ENCODE measurements at regions not wholly inside any gene's neighbourhood (a gene's known extent, or its start where the extent isn't known, plus 50 kb on each side); places are given as distances from the start of the nearest gene placed in this dataset.
A peak's percentile ranks its signal among the peaks of the same experiment; 100 is the strongest.
"Not testable (repeated sequence)": the region's sequence is repeated elsewhere in the genome, so short reads cannot be mapped to it uniquely, and the experiment has no call there.

DNA sequence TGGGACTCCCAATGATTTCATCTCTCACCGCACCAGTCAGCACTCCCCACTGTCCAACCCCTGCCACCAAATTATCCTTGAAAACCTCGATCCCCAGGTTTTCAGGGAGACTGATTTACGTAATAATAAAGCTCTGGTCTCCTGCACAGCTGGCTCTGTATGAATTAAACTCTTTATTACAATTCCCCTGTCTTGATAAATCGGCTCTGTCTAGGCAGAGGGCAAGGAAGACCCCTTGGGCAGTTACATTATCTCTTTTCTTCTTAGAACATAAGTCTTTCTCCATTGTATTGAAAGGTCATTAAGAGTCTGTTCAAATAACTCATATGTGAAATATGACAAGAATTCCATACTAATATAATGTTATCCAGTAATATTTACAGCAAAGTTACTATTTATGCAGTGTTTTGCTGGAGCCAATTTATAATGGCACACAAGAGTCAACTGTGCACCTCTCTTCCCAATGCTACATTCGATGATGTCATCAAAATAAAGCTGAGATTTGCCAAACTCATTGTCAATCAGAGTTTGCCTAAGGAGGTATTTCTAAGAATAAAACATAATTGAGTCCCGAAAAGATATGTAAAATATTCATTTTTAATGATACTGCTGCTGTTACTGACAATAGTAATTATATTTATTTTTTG is 1297.2 kb upstream of the LRRTM3 start:
- no peak for DNase-seq (ENCODE audit: low read depth)

DNA sequence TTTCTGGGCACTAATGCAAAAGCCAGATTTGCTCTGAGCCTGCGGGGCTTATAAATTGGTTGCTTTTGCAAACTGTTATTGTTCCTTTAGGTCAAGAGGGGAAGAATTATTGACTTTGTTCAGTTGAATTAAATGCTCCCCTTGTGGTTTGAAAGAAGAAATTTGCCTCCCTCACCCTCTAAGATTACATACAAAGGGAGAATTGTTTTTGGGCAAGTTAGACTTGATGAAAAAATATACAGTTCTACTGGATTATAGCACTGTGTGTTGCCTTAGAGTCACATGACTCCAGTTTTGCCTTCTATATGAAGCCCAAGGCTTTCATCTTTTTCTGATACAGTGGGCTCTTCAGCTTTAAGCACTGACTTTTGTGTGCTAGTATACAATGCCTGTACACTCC is 1265.8 kb upstream of the LRRTM3 start:
- DNase-seq (ENCODE audit: low read depth) = no peak

DNA sequence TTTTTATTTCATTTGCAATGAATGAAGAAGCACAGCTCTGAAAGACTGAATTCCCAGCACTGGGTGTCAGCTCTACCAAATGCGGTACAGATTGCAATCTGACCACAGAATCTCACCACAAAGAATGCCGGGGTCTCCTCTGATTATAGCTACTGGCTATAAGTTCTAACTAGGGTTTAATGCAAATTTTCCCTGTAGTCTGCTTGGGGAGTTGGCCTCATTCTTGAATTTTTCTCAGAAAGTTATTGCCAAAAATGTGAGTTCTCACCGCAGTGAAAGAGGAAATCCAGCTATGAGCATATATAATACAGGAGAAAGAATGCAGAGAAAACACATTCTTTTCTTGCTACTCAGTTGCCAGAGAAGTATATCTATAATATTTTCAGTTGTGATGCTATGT is 1255.7 kb upstream of the LRRTM3 start:
- DNase-seq (ENCODE audit: low read depth) = peak; percentile 73

DNA sequence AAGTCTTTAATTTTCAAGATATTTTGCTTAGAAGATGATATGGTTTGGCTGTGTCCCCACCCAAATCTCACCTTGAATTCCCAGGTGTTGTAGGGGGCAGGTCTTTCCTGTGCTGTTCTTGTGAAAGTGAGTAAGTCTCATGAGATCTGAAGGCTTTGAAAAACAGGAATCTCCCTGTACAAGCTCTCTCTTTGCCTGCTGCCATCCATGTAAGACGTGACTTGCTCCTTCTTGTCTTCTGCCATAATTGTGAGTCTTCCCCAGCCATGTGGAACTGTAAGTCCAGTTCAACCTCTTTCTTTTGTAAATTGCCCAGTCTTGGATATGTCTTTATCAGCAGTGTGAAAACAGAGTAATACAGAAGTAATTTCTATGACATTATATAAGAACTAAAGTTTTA is 1255.2 kb upstream of the LRRTM3 start:
- DNase-seq (ENCODE audit: low read depth) = not testable (repeated sequence)

DNA sequence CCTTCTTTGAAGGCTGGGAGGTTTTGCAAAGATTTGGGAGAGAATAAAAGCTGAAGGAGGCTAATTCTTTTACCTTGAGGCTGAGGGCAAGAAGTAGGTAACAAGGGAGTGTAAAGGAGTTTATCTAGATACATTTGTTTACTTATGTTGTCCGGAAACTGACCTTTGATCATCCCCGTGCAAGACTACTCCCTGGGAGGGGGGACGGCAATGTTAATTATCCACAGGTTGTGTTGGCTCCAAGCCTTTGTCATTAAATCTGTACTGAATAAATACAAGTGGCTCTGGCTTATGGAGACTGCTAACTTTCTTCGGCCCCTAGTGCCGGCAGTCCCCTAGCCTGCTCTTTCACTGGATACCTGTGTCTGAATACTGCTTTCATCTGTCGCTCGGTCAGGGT is 1250.6 kb upstream of the LRRTM3 start:
- DNase-seq (ENCODE audit: low read depth) = no peak

DNA sequence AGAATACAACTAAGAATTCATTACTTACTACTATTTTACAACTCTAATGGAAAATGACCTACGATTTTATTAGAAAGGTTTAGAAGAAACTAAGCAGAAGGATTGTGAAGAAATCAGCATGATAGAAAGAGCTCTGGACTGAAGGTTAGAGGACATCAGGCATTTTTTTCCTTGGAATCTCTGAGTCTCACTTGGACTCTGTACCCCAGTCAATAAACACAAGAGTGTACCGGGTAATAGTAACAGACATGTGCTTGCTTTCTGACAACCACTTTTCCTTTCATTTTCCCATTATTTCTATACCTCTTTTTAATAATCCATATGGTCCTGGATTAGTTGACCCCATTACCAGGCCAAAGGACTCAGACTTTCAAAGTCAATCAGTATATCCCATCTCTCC is 1240.9 kb upstream of the LRRTM3 start:
- DNase-seq (ENCODE audit: low read depth) = no peak

DNA sequence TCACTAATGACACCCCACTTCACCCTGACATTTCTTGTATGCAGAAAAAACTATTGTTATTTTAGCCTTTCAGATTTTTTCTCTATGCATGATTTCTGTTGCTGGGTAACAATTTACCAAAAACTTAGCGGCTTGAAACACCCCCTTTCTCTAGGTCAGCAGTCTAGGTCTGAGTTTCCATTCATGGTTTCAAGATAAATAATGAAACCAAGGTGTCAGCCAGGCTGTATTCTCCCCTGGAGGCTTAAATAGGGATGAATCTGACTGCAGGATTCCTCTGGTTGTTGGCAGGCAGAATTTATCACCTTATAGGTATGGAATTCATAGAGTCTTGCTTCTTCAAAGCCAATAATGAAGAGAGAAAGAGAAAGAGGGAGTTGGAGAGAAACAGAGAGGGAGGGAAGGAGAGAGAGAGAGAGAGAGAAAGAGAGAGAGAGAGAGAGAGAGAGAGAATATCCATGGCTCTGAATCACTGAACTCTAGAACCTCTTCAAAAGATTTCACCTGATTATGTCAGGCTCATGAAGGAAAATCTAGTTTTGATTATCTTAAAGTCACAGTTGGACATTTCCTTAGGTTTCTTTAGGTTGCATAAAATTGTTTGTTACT is 1224.6 kb upstream of the LRRTM3 start:
- no peak for DNase-seq (ENCODE audit: low read depth)

DNA sequence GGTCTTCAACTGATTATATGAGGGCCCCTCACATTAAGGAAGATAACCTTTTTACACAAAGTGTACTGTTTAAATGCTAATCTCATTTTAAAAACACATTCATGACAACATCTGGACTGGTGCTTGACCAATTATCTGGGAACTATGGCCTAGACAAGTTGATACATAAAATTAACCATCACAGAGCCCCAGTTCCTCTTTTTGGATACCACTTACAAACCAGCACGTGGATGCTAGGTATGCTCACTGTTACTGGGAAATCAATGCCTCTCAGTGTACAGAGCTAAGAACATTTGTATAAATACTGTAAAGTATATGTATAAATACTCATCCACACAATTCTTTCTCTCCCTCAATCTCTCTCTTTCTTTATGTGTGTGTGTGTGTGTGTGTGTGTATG is 1217.8 kb upstream of the LRRTM3 start:
- no peak for DNase-seq (ENCODE audit: low read depth)

DNA sequence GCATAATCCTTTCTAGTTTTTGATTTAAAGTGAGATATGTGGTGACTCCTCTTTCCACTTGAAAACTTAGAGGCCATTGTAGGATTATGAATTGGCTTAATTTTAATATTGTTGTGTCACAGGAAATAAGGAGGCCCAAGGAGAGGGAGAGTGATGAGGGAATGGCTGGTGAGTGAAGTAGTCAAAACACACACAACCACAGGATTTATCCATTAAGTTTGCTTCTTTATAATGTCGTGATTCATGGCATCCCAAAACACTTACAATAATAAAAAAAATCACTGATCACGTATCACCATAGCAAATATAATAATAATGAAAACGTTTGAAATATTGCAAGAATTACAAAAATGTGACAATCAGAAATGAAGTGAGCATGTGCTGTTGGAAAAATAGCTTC is 1215.5 kb upstream of the LRRTM3 start:
- DNase-seq (ENCODE audit: low read depth) = no peak

DNA sequence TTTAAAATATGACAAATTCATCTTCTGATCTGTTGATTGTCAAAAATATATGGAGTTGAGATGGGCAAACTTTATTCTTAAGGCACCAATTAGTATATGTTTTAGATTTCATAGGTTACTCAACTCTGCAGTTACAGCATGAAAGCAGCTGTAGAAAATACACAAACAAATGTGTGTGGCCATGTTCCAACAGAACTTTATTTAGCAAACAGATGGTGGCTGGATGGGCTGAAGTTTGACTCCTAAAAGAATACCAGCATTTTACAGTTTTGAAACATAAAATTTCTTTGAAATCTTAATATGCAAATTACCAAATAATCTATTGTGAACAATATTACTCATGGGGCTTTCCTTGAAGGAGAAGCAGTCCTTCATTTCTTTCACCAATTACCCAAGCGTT is 1206.0 kb upstream of the LRRTM3 start:
- no peak for DNase-seq (ENCODE audit: low read depth)

DNA sequence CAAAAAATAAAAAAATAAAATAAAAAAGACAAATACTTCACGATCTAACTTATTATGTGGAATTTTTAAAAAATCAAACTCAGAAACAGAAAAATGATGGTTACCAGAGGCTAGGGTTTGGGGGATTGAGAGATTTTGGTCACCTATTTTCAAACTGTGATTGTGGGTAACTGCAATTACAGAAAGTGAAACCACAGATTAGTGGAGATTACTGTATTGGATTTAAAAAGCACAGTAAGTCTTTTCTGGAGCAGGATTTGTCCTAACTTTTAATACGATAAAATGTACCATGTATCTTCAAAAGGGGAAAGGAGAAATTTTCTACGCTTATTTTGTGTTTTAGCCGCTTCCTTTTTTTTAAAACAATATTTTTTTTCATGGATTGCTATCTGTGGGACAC is 1204.9 kb upstream of the LRRTM3 start:
- DNase-seq (ENCODE audit: low read depth) = no peak

DNA sequence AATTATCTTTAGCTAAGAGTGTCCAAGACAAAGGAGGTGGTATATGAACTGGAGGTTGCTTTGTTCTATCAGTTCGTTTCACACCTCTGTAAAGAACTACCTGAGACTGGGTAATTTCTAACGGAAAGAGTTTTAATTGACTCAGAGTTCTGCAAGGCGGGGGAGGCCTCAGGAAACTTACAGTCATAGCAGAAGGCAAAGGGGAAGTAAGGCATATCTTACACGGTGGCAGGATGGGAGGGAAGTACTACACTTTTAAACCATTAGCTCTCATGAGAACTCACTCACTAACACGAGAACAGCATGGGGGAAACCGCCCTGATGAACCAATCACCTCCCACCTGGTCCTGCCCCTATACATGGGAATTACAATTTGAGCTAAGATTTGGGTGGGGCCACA is 1202.3 kb upstream of the LRRTM3 start:
- no peak for DNase-seq (ENCODE audit: low read depth)

DNA sequence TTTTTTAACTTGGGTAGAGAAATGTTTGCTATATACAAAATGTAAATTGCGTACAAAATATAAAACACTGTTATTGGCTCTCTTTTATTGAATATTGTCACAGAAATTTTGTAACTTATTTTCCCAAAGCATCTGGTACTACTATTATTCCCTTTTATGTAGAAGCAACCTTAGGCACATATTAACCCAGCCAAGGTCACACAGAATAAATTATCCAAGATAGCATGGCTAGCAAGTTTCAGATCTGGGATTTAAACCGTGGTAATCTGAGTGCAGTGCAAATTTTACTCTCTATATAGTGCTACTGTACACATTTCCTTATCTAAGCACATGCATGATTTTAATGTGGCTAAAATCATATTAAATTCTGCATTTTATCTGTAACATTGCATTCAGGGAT is 1190.5 kb upstream of the LRRTM3 start:
- no peak for DNase-seq (ENCODE audit: low read depth)

DNA sequence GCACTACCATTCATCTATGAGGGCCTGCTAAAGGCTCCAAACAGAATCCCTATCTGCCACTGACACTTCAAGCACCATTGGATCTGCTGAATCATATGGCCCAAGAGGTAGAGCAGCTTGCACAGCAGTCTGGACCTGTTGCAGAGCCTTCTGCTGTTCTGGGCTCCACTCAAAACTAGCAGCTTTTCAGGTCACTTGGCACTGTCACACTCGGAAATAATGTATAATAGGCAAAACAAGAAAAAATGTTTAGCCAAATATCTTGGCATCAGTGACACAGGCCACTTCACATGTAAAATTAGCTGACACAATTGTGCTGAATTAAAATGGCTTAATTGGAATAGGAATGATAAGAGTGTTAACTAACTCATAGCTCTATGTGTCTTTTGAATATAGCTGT is 1182.9 kb upstream of the LRRTM3 start:
- DNase-seq (ENCODE audit: low read depth) = no peak

DNA sequence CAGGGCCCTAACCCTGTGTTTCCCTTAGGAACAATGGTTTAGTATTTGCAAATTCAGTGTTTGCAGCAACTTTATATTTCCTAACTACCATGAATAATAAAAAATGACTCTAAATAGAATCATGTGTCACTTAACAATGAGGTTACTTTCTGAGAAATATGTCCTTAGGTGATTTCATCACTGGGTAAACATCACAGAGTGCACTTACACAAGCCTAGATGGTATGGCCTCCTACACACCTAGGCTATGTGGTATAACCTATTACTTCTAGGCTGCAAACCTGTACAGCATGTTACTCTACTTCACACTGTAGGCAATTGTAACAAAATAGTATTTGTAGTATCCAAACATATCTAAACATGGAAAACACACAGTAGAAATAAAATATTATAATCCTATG is 1174.6 kb upstream of the LRRTM3 start:
- DNase-seq (ENCODE audit: low read depth) = no peak

DNA sequence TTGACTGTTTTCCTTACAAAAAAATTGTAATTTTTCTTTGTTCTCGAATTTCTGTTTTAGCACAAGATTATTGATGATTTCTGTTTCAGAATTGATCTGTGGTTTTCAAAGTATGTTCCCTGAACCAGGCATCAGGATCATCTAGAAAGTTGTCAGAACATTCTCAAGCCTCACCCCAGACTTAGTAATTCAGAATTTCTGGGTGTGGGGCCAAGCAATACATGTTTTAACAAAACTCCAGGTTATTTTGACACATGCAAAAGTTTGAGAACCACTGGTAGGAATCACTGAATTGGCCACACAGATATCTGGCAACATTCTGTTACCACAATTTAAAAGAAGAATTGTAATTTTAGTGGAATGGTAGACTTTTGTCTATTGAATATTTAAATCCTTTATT is 1173.9 kb upstream of the LRRTM3 start:
- DNase-seq (ENCODE audit: low read depth) = no peak

DNA sequence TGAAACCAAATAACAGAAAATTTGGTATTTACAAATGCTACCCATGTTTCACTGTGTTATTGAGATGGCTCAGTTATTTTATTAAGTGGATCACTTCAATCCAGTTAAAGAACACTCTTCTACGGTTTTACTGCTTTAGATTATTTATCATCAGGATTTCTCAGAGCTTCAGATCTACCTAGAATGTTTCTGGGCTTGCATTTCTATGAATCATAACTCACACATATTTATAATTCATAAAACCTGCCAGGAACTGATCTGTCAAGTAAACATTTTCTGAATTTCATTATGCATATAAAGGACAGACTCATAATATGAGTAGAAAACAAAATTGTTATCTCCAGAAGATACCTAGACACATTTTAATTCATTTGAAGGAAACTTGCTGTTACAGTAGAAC is 1172.3 kb upstream of the LRRTM3 start:
- no peak for DNase-seq (ENCODE audit: low read depth)

DNA sequence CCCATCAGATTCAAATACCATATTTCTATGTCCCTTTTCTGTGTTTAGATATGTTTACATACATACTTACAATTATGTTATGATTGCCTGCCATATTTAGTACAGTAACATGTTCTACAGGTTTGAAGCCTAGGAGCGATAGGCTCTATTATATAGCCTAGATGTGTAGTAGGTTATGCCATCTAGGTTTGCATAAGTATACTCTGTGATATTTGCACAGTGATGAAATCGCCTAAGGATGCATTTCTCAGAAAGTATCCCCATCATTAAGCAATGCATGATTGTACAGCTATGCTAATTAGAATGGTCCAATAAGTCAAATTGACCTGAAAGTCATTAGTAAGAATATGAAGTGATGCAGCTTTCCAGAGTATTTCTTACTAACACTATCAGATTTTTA is 1171.7 kb upstream of the LRRTM3 start:
- no peak for DNase-seq (ENCODE audit: low read depth)

DNA sequence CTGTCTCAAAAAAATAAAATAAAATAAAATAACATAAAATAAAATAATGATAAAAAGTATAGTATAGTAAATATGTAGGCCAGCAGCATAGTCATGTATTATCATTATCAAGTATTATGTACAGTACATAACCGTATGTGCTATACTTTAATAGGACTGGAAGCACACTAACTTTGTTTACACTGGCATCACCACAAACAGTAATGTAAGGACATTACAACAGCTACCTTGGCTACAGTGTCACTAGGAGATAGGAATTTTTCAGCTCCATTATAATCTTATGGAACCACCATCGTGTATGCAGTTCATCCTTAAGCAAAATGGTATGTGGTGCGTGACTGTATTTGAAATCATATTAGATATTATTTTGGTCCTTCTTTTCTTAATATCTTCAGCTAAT is 1163.5 kb upstream of the LRRTM3 start:
- DNase-seq (ENCODE audit: low read depth) = no peak

DNA sequence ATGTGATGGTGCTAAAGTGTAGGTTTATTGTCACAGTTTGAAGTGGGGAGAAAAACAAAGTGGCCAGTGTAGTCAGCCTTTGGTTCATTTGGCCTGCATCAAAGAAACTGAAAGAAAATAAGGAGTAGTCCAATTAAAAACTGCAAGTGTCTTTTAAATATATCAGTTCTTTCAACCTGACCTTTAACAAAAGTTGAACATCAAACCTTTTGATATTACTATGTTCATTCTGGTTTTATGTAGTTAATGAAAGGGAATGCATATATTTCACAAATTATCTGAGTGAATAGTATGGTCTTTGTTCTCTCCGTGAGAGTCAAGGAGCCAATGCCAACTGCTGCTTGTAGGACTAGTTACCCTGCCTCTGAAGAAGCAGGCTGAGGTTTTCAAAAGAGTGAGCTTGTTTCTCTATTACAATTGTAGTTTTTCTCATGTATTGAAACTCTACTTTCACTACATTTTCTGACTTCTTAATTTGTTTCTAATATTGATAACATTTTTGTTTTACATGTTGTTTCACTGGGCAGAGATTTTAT is 1160.8 kb upstream of the LRRTM3 start:
- DNase-seq (ENCODE audit: low read depth) = no peak

DNA sequence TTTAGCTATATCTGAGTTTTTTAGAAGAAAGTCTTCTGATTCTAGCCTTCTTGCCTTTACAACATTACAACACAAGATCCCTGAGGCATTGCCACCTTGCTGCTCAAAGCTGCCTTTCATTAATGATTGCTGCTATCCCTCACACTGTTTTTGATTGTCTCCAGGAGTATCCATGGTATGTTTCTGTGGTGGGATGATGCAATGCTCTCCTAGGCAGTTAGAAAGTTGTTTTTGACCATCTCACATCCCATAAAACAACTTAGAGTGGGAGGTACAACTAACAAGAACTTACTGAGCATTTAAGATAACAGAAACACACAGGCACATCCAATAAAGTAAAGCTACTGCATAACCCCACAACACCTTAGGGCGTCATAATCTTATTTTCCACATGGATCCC is 1156.0 kb upstream of the LRRTM3 start:
- DNase-seq (ENCODE audit: low read depth) = no peak

DNA sequence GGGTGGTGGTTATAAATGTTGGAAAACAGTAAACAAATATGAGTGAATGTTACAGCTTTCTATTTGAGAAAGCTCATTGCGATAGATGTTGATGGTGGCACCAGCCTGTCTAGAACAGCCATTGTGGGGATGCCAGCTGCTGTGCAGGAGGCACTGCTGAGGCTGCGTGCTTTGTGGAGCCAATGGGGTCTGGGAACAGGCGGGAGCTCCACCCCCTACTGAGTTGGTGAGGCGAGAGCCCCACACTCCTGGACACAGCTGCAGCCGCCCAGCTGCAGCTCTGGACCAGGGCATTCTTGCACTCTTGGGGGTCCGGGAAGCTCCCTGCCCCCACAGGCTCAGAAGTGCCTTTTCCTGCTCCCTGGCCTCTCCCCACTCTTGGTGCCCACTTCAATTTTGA is 1147.1 kb upstream of the LRRTM3 start:
- DNase-seq (ENCODE audit: low read depth) = no peak

DNA sequence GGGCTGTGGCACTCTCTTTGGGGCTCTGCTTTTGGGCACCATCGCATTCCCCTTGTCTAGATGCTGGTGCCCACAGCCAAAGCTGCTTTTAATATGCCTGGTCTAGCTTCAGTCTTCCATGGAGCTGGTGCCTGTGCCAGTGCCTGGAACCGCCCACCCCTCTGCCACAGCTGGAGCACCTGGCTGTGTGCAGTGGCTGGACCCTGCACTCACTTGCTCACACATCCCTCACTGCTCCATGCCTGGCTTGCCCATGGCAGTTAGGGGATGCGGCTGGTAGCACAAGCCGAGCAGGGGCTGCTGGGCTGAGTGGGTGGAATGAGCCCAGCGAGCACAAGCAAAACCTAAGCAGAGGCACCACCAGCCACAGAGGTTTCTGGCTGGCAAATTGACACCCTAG is 1145.9 kb upstream of the LRRTM3 start:
- DNase-seq (ENCODE audit: low read depth) = no peak

DNA sequence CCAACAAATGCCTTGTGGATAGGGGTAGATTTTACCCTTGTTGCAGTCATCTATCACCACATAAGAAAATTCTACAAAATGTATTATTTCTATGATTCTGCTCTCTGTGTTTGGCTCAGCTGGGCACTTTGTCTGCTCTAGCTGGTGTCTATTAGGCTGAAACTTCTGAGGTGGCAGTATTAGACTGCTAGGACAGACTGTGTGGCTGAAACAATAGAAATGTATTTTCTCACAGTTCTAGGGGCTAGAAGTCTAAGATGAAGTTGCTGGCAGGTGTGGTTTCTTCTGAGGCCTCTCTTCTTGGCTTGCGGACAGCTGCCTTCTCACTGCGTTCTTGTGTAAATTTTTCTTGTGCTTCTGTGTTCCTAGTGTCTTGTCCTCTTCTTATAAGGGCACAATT is 1139.6 kb upstream of the LRRTM3 start:
- no peak for DNase-seq (ENCODE audit: low read depth)

Measured in HS-5 (cell line).